CD4-positive, CD25-positive, alpha-beta regulatory T cell (primary cell): ENCODE measurements at regions not wholly inside any gene's neighbourhood (a gene's known extent, or its start where the extent isn't known, plus 50 kb on each side); places are given as distances from the start of the nearest gene placed in this dataset.

Source experiments
- ATAC-seq, 2 donors: fragments of 150-1000 bp; cut with Tn5 transposase; one replicate each; pipeline ENCODE4 v1.10.0; 2021; ENCODE audit warnings: low read depth in 2 of 2, moderate number of reproducible peaks in 2 of 2, moderate library complexity in 1 of 2
- DNase-seq, 3 donors: peaks; one replicate each; pipeline versions ENCODE4 v3.0.0 to v3.0.0-alpha.2; 2012 to 2022; ENCODE audit warnings: mixed read lengths in 1 of 3
- H3K27ac ChIP-seq: one replicate; pipeline ENCODE4 v1.7.0; 2013; ENCODE audit warnings: mild to moderate bottlenecking, low read length; ENCODE audit not compliant: insufficient read depth, poor library complexity, severe bottlenecking
- H3K27me3 ChIP-seq: one replicate; pipeline ENCODE4 v1.7.0; 2013; ENCODE audit warnings: low read length; ENCODE audit not compliant: control insufficient read depth, insufficient read depth
- H3K36me3 ChIP-seq: one replicate; pipeline ENCODE4 v1.7.0; 2013; ENCODE audit warnings: mild to moderate bottlenecking, low read length, moderate library complexity; ENCODE audit not compliant: control insufficient read depth, insufficient read depth
- H3K4me1 ChIP-seq: 2 replicates; pipeline ENCODE4 v1.7.0; 2013; ENCODE audit warnings: mild to moderate bottlenecking, low read length; ENCODE audit not compliant: insufficient read depth, control insufficient read depth, poor library complexity, severe bottlenecking
- H3K4me3 ChIP-seq: one replicate; pipeline ENCODE4 v1.7.0; 2013; ENCODE audit warnings: low read depth, mild to moderate bottlenecking, low read length, moderate library complexity
- H3K9me3 ChIP-seq, 2 experiments: 1 replicate in 1 of 2; 2 replicates in 1 of 2; pipeline ENCODE4 v1.7.0; 2013; ENCODE audit warnings: low read length in 2 of 2, mild to moderate bottlenecking in 1 of 2, moderate library complexity in 1 of 2; ENCODE audit not compliant: control insufficient read depth in 2 of 2
- H3K27ac Mint-ChIP-seq, 3 donors: one replicate each; pipeline ENCODE4 v1.8.0; 2020 to 2022; ENCODE audit warnings: mild to moderate bottlenecking in 3 of 3, mixed read lengths in 3 of 3, moderate library complexity in 2 of 3
- H3K27me3 Mint-ChIP-seq: one replicate; pipeline ENCODE4 v1.8.0; 2022; ENCODE audit warnings: mild to moderate bottlenecking, mixed read lengths
- H3K36me3 Mint-ChIP-seq: one replicate; pipeline ENCODE4 v1.8.0; 2020; ENCODE audit warnings: mixed read lengths
- H3K4me1 Mint-ChIP-seq, 4 donors: one replicate each; pipeline ENCODE4 v1.8.0; 2020 to 2022; ENCODE audit warnings: mixed read lengths in 4 of 4, mild to moderate bottlenecking in 1 of 4
- H3K4me3 Mint-ChIP-seq, 4 donors: one replicate each; pipeline ENCODE4 v1.8.0; 2020 to 2022; ENCODE audit warnings: mild to moderate bottlenecking in 4 of 4, mixed read lengths in 4 of 4, moderate library complexity in 3 of 4
- H3K9me3 Mint-ChIP-seq, 7 donors: one replicate each; pipeline ENCODE4 v1.8.0; 2020 to 2022; ENCODE audit warnings: mixed read lengths in 7 of 7, mild to moderate bottlenecking in 3 of 7, moderate library complexity in 2 of 7

DNA sequence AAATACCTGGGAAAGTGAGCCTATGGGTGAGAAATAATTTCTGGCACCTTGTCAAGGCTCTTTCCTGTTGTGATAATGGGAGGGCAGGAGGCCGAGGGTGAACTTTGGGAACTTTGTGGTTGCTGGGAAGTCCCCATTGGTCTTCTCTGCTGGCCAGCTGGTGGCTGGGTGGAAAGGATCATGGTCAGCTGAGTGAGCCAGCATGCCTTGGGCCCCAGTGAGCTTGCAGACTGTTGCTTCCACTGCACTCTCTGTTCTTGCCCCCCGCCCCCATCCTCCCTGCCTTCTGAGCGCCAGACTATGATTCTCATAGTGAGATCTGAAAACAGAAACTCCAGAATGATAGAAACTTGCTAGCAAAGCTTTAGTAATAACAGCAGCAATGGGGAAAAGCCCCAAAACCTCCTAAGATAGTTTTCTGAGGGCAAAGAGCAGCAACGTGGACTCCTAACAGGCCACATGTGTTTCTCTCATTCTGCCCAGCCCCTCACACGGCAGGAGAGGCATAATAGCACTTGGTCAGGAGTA lies 139.2 kb upstream of the SMARCA2 start:
- H3K27me3 Mint-ChIP-seq: peaks cover 4% of the 10 kb centered on the region
- Histone ChIP-seq H3K36me3 (no peaks in the 10 kb centered on the region), H3K4me1 (peaks cover 6% of the 10 kb centered on the region), H3K27ac (no peak overlapping the region), H3K27me3 (no peaks in the 10 kb centered on the region), H3K4me3 (no peak overlapping the region), H3K9me3 (no peaks in the 10 kb centered on the region)
- no peaks in the 10 kb centered on the region for H3K9me3 Mint-ChIP-seq
- peak in 1 of 3 donors; percentile 15 for DNase-seq
- peaks cover 3 to 37% (median 17%) of the 10 kb centered on the region in 4 donors for H3K4me1 Mint-ChIP-seq
- ATAC-seq: no peak
- H3K36me3 Mint-ChIP-seq: no peaks in the 10 kb centered on the region
- peak overlapping the region in 1 of 3 donors; percentile 72 for H3K27ac Mint-ChIP-seq
- H3K4me3 Mint-ChIP-seq: peak overlapping the region in 1 of 4 donors; percentile 43

DNA sequence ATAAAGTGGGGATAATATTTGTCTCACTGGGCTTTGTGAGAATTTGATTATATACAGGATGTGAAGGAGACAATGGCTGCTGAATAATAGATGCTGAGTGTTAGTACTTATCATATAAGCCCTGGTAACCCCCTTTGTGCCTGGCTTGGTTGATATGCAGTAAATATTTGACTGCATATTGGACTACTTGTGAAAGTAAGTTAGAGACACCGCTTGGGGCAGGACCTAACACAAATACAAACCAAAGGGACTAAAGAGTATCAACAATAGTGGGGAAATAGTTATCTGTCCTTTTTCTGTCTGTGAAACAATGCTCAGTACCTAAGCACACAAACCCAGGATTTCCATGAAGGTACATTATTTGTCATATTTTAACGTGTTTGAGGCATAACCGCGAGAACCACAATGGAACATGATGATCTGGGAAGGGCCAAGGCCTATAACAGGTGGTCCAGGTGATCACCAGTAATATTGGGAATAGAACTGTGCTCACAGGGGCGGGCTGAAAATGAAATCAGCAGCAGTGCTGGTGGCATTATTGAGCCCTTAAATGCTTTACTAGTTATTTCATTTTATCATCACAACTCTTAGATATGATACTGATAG lies 138.2 kb upstream of the SMARCA2 start:
- H3K9me3 ChIP-seq: no peaks in the 10 kb centered on the region
- no peaks in the 10 kb centered on the region for H3K27me3 ChIP-seq
- H3K27ac Mint-ChIP-seq: no peak overlapping the region
- H3K9me3 Mint-ChIP-seq: no peaks in the 10 kb centered on the region
- H3K36me3 Mint-ChIP-seq: no peaks in the 10 kb centered on the region
- ATAC-seq (no peak), DNase-seq (no peak)
- no peak overlapping the region for H3K4me3 Mint-ChIP-seq
- peaks cover 4% of the 10 kb centered on the region for H3K27me3 Mint-ChIP-seq
- H3K36me3 ChIP-seq: no peaks in the 10 kb centered on the region
- H3K27ac ChIP-seq: no peak overlapping the region
- H3K4me3 ChIP-seq: no peak overlapping the region
- H3K4me1 Mint-ChIP-seq: peaks cover 3 to 28% (median 14%) of the 10 kb centered on the region in 4 donors
- H3K4me1 ChIP-seq: peaks cover 6% of the 10 kb centered on the region

GRCh38 chr9:1877951-1878350 lies 137.2 kb upstream of the SMARCA2 start:
- no peak for DNase-seq
- no peak overlapping the region for H3K27ac ChIP-seq
- no peaks in the 10 kb centered on the region for H3K9me3 ChIP-seq
- Mint-ChIP-seq H3K36me3 (no peaks in the 10 kb centered on the region), H3K4me1 (peaks cover 3 to 21% (median 12%) of the 10 kb centered on the region in 4 donors), H3K27ac (no peak overlapping the region), H3K4me3 (no peak overlapping the region), H3K9me3 (no peaks in the 10 kb centered on the region), H3K27me3 (peaks cover 4% of the 10 kb centered on the region)
- H3K27me3 ChIP-seq: no peaks in the 10 kb centered on the region
- H3K4me1 ChIP-seq: peaks cover 6% of the 10 kb centered on the region
- H3K36me3 ChIP-seq: no peaks in the 10 kb centered on the region
- no peak for ATAC-seq
- H3K4me3 ChIP-seq: no peak overlapping the region

DNA sequence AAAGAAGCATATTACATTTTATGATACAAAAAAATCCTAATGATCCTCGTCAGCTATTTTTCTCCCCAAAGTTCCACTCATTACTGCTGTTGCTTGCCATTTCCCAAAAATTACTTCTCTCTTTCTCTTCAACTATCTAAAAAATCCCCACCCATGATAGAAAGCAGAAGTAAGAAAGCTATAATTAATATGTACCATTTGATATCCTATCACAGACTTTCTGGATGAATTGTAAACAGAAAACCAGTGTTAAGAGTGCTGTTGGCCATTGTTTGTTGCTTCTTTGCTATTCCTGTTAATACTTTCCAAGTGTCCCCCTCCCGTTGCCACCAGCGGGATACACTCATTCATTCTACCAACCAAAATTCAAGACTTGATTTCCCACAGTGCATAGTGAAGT lies 136.3 kb upstream of the SMARCA2 start:
- ATAC-seq (no peak), DNase-seq (no peak)
- Mint-ChIP-seq H3K9me3 (no peaks in the 10 kb centered on the region), H3K4me1 (peaks cover 3 to 21% (median 12%) of the 10 kb centered on the region in 4 donors), H3K36me3 (no peaks in the 10 kb centered on the region), H3K27me3 (peaks cover 4% of the 10 kb centered on the region), H3K4me3 (no peak overlapping the region), H3K27ac (no peak overlapping the region)
- Histone ChIP-seq H3K9me3 (no peaks in the 10 kb centered on the region), H3K4me3 (no peak overlapping the region), H3K27ac (no peak overlapping the region), H3K36me3 (no peaks in the 10 kb centered on the region), H3K27me3 (no peaks in the 10 kb centered on the region), H3K4me1 (peaks cover 6% of the 10 kb centered on the region)

GRCh38 chr9:1879501-1879900 lies 135.6 kb upstream of the SMARCA2 start:
- Mint-ChIP-seq H3K4me1 (peaks cover 3 to 21% (median 12%) of the 10 kb centered on the region in 4 donors), H3K4me3 (no peak overlapping the region), H3K9me3 (no peaks in the 10 kb centered on the region), H3K27ac (no peak overlapping the region), H3K27me3 (peaks cover 4% of the 10 kb centered on the region), H3K36me3 (no peaks in the 10 kb centered on the region)
- DNase-seq (peak in 1 of 3 donors; percentile 41), ATAC-seq (peak in 1 of 2 donors; percentile 33)
- H3K9me3 ChIP-seq: no peaks in the 10 kb centered on the region
- H3K4me3 ChIP-seq: no peak overlapping the region
- H3K36me3 ChIP-seq: no peaks in the 10 kb centered on the region
- no peaks in the 10 kb centered on the region for H3K27me3 ChIP-seq
- H3K27ac ChIP-seq: no peak overlapping the region
- peaks cover 6% of the 10 kb centered on the region for H3K4me1 ChIP-seq

GRCh38 chr9:1880038-1880565 lies 135.0 kb upstream of the SMARCA2 start:
- ATAC-seq: peak in 1 of 2 donors; percentile 22

DNA sequence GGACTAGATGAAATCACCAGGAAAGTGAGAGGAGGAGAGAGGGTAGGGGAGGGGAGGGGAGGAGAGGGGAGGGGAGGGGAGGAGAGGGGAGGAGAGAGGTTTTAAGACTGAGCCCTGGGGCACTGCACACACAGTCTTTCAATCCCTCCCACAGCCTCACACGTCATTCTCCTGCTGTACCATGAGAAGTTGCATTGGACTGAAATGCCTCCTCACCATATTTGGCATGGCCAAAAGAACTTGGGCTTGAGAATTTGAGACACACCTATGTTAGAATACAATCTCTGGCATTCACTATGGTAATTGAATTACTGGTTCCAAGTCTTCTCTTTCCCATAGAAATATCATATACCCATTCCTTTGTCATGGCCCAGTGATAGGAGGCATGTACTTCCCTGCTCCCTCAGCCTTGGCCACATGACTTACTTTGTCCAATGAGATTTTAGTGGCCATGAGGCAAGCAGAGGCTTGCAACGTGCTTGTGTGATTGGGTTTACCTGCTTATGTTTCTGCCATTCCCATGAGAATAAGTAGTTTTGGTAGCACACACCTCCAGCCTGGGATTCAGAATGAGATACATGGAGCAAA lies 133.3 kb upstream of the SMARCA2 start:
- Mint-ChIP-seq H3K27ac (no peak overlapping the region), H3K4me3 (no peak overlapping the region), H3K27me3 (peaks cover 8% of the 10 kb centered on the region), H3K36me3 (no peaks in the 10 kb centered on the region), H3K4me1 (peaks cover 0 to 8% (median 3%) of the 10 kb centered on the region in 4 donors), H3K9me3 (no peaks in the 10 kb centered on the region)
- DNase-seq (no peak), ATAC-seq (no peak)
- Histone ChIP-seq H3K36me3 (no peaks in the 10 kb centered on the region), H3K27ac (no peak overlapping the region), H3K4me3 (no peak overlapping the region), H3K4me1 (peaks cover 6% of the 10 kb centered on the region), H3K27me3 (no peaks in the 10 kb centered on the region), H3K9me3 (no peaks in the 10 kb centered on the region)

More at GRCh38 chr9:1880038-1880565, 135.0 kb upstream of the SMARCA2 start:
- Histone ChIP-seq H3K4me3 (no peak overlapping the region), H3K27me3 (no peaks in the 10 kb centered on the region), H3K36me3 (no peaks in the 10 kb centered on the region), H3K27ac (no peak overlapping the region), H3K9me3 (no peaks in the 10 kb centered on the region), H3K4me1 (peaks cover 6% of the 10 kb centered on the region)
- H3K4me3 Mint-ChIP-seq: no peak overlapping the region
- no peaks in the 10 kb centered on the region for H3K9me3 Mint-ChIP-seq
- H3K4me1 Mint-ChIP-seq: peaks cover 3 to 21% (median 12%) of the 10 kb centered on the region in 4 donors
- H3K36me3 Mint-ChIP-seq: no peaks in the 10 kb centered on the region
- no peak overlapping the region for H3K27ac Mint-ChIP-seq
- H3K27me3 Mint-ChIP-seq: peaks cover 9% of the 10 kb centered on the region
- peak in 1 of 3 donors; percentile 2 for DNase-seq
